CD14-positive monocyte (primary cell): ENCODE measurements at regions not wholly inside any gene's neighbourhood (a gene's known extent, or its start where the extent isn't known, plus 50 kb on each side); places are given as distances from the start of the nearest gene placed in this dataset.
A peak's percentile ranks its signal among the peaks of the same experiment; 100 is the strongest.

Source experiments
- DNase-seq, 3 donors: peaks; one replicate each; pipeline ENCODE4 v3.0.0-alpha.2; 2011 to 2022
- H2AFZ ChIP-seq: 2 replicates; pipeline ENCODE4 v1.6.0; 2012; ENCODE audit warnings: mild to moderate bottlenecking, low read depth, low read length, inconsistent platforms; ENCODE audit not compliant: insufficient read depth, poor library complexity, severe bottlenecking
- H3K27ac ChIP-seq, 2 donors: 1 replicate in 1 of 2; 2 replicates in 1 of 2; pipeline ENCODE4 v1.5.1; 2012 to 2013; ENCODE audit warnings: low read length in 2 of 2, control low read depth in 1 of 2, inconsistent platforms in 1 of 2, low read depth in 1 of 2, mild to moderate bottlenecking in 1 of 2
- H3K27me3 ChIP-seq, 2 donors: one replicate each; pipeline versions ENCODE4 v1.6.0 to v1.6.1; 2011 to 2013; ENCODE audit warnings: low read length in 2 of 2; ENCODE audit not compliant: control insufficient read depth in 2 of 2, insufficient read depth in 2 of 2
- H3K36me3 ChIP-seq, 2 donors: replicated peaks in 1 of 2; 1 replicate in 1 of 2; 2 replicates in 1 of 2; pipeline versions ENCODE4 v1.5.1 to v1.6.1; 2012 to 2013; ENCODE audit warnings: low read length in 2 of 2, control low read depth in 1 of 2, inconsistent platforms in 1 of 2, mild to moderate bottlenecking in 1 of 2; ENCODE audit not compliant: insufficient read depth in 2 of 2, control insufficient read depth in 1 of 2
- H3K4me1 ChIP-seq, 2 donors: 1 replicate in 1 of 2; 2 replicates in 1 of 2; pipeline versions ENCODE4 v1.5.1 to v1.6.1; 2012 to 2013; ENCODE audit warnings: low read length in 2 of 2, control low read depth in 1 of 2, inconsistent platforms in 1 of 2, mild to moderate bottlenecking in 1 of 2, moderate library complexity in 1 of 2; ENCODE audit not compliant: insufficient read depth in 2 of 2, control insufficient read depth in 1 of 2
- H3K4me2 ChIP-seq: replicated peaks from 2 replicates; pipeline ENCODE3; 2012; ENCODE audit warnings: low read length, moderate library complexity, mild to moderate bottlenecking; ENCODE audit not compliant: poor library complexity, severe bottlenecking; ENCODE audit errors: extremely low read depth
- H3K4me3 ChIP-seq, 3 experiments: fragments of 200-600 bp in 1 of 3; sonication (generic) in 1 of 3; replicated peaks in 1 of 3; 1 replicate in 2 of 3; 2 replicates in 1 of 3; pipeline ENCODE4 v1.5.1; 2011 to 2013; ENCODE audit warnings: low read length in 3 of 3, mild to moderate bottlenecking in 3 of 3, control low read depth in 2 of 3, low read depth in 2 of 3, inconsistent platforms in 1 of 3, moderate library complexity in 1 of 3
- H3K79me2 ChIP-seq: 2 replicates; pipeline ENCODE4 v1.6.0; 2012; ENCODE audit warnings: mild to moderate bottlenecking, control low read depth, inconsistent platforms, low read length, moderate library complexity; ENCODE audit not compliant: insufficient read depth
- H3K9ac ChIP-seq: 2 replicates; pipeline ENCODE4 v1.6.0; 2017; ENCODE audit warnings: low read length, mild to moderate bottlenecking; ENCODE audit not compliant: insufficient read depth, poor library complexity, severe bottlenecking
- H3K9me3 ChIP-seq, 2 donors: replicated peaks in 1 of 2; 1 replicate in 1 of 2; 2 replicates in 1 of 2; pipeline versions ENCODE4 v1.5.1 to v1.6.1; 2012 to 2013; ENCODE audit warnings: low read length in 2 of 2, control low read depth in 1 of 2; ENCODE audit not compliant: control insufficient read depth in 1 of 2, insufficient read depth in 1 of 2
- H4K20me1 ChIP-seq: 2 replicates; pipeline ENCODE4 v1.6.0; 2012; ENCODE audit warnings: mild to moderate bottlenecking, low read length, control low read depth, moderate library complexity; ENCODE audit not compliant: insufficient read depth
- H3K27ac Mint-ChIP-seq, 7 donors: one replicate each; pipeline ENCODE4 v1.8.0; 2020; ENCODE audit warnings: mild to moderate bottlenecking in 7 of 7, mixed read lengths in 7 of 7, moderate library complexity in 6 of 7, inconsistent platforms in 2 of 7
- H3K27me3 Mint-ChIP-seq, 3 donors: one replicate each; pipeline ENCODE4 v1.8.0; 2021 to 2022; ENCODE audit warnings: low read depth in 3 of 3, mild to moderate bottlenecking in 3 of 3, mixed read lengths in 3 of 3, moderate library complexity in 3 of 3, inconsistent platforms in 1 of 3
- H3K36me3 Mint-ChIP-seq, 2 donors: one replicate each; pipeline ENCODE4 v1.8.0; 2020; ENCODE audit warnings: mixed read lengths in 2 of 2, inconsistent platforms in 1 of 2, mild to moderate bottlenecking in 1 of 2
- H3K4me1 Mint-ChIP-seq: one replicate; pipeline ENCODE4 v1.8.0; 2020; ENCODE audit warnings: mild to moderate bottlenecking, mixed read lengths
- H3K4me3 Mint-ChIP-seq, 2 donors: one replicate each; pipeline ENCODE4 v1.8.0; 2020; ENCODE audit warnings: mild to moderate bottlenecking in 2 of 2, mixed read lengths in 2 of 2, moderate library complexity in 1 of 2
- H3K9me3 Mint-ChIP-seq, 7 donors: one replicate each; pipeline ENCODE4 v1.8.0; 2020 to 2022; ENCODE audit warnings: mixed read lengths in 7 of 7, mild to moderate bottlenecking in 6 of 7, moderate library complexity in 6 of 7, inconsistent platforms in 2 of 7
- CTCF ChIP-seq: fragments of 200-600 bp; IDR thresholded peaks from one replicate; pipeline ENCODE4 v1.8.0; 2022; ENCODE audit warnings: antibody characterized with exemption, mild to moderate bottlenecking
- WGBS: methylation state at CpG from one replicate; pipeline ENCODE4 v1.1.5; 2013; ENCODE audit warnings: missing lambda C conversion rate; ENCODE audit not compliant: insufficient coverage; 5-methylcytosine and 5-hydroxymethylcytosine counted together
- intact Hi-C, 2 donors: fragments of 100-400 bp; cut with micrococcal nuclease; formaldehyde crosslinking; loops; one replicate each; pipeline versions ENCODE4 v1.15.0 to v1.15.1; 2023

GRCh38 chr5:174951151-174951780 is 226.9 kb downstream of the MSX2 start:
- Histone ChIP-seq H3K4me1 (no peaks in the 10 kb centered on the region), H4K20me1 (no peaks in the 10 kb centered on the region)

GRCh38 chr5:174947548-174947947 is 223.2 kb downstream of the MSX2 start:
- no peak overlapping the region for H3K27ac ChIP-seq
- 100% methylated on average over 1 of the region's 1 CpG for WGBS
- H3K9me3 ChIP-seq: no peaks in the 10 kb centered on the region
- no peaks in the 10 kb centered on the region for H3K27me3 ChIP-seq
- H3K9ac ChIP-seq: no peak overlapping the region
- TF ChIP-seq CTCF: no peak
- no peaks in the 10 kb centered on the region for H4K20me1 ChIP-seq
- DNase-seq: no peak
- H3K36me3 ChIP-seq: no peaks in the 10 kb centered on the region
- H3K27ac Mint-ChIP-seq: no peak overlapping the region
- H3K4me1 ChIP-seq: no peaks in the 10 kb centered on the region
- intact Hi-C loops: no loop called here
- peaks cover 0 to 1% (median 0%) of the 10 kb centered on the region in 7 donors for H3K9me3 Mint-ChIP-seq
- H3K79me2 ChIP-seq: no peaks in the 10 kb centered on the region
- no peak overlapping the region for H2AFZ ChIP-seq
- no peak overlapping the region for H3K4me2 ChIP-seq
- peaks cover 2% of the 10 kb centered on the region for H3K4me1 Mint-ChIP-seq
- H3K36me3 Mint-ChIP-seq: no peaks in the 10 kb centered on the region
- no peak overlapping the region for H3K4me3 ChIP-seq
- no peak overlapping the region for H3K4me3 Mint-ChIP-seq
- peaks cover 2 to 9% (median 6%) of the 10 kb centered on the region in 3 donors for H3K27me3 Mint-ChIP-seq

More at GRCh38 chr5:174951151-174951780, 226.9 kb downstream of the MSX2 start:
- Mint-ChIP-seq H3K4me3 (no peak overlapping the region), H3K36me3 (no peaks in the 10 kb centered on the region), H3K27me3 (peaks cover 0 to 4% (median 0%) of the 10 kb centered on the region in 3 donors), H3K27ac (no peak overlapping the region), H3K9me3 (peaks cover 0 to 1% (median 0%) of the 10 kb centered on the region in 7 donors), H3K4me1 (no peaks in the 10 kb centered on the region)
- intact Hi-C loops: loop anchor here in 1 of 2 donors (5.0 kb wide), 1 partner anchor 491 kb away; the partner anchor contains the start of gene DRD1
- Histone ChIP-seq H3K9ac (no peak overlapping the region), H2AFZ (no peak overlapping the region), H3K27ac (no peak overlapping the region), H3K27me3 (no peaks in the 10 kb centered on the region), H3K4me2 (no peak overlapping the region), H3K4me3 (no peak overlapping the region), H3K79me2 (no peaks in the 10 kb centered on the region), H3K36me3 (no peaks in the 10 kb centered on the region), H3K9me3 (no peaks in the 10 kb centered on the region)
- DNase-seq: peak in 2 of 3 donors; percentile 14 to 19
- WGBS: 70% methylated on average over 2 of the region's 5 CpGs
- peak; percentile 69 for TF ChIP-seq CTCF
